C4-2B (cell line): ENCODE measurements at regions not wholly inside any gene's neighbourhood (a gene's known extent, or its start where the extent isn't known, plus 50 kb on each side); places are given as distances from the start of the nearest gene placed in this dataset.

ENCODE experiments used
- CTCF ChIP-seq: fragments of 450-650 bp; conservative IDR thresholded peaks from 2 replicates; pipeline ENCODE4 v1.5.1; 2017; ENCODE audit warnings: mild to moderate bottlenecking
- ZFX ChIP-seq: fragments of 450-650 bp; IDR thresholded peaks from 2 replicates; pipeline ENCODE4 v1.6.1; 2017

DNA sequence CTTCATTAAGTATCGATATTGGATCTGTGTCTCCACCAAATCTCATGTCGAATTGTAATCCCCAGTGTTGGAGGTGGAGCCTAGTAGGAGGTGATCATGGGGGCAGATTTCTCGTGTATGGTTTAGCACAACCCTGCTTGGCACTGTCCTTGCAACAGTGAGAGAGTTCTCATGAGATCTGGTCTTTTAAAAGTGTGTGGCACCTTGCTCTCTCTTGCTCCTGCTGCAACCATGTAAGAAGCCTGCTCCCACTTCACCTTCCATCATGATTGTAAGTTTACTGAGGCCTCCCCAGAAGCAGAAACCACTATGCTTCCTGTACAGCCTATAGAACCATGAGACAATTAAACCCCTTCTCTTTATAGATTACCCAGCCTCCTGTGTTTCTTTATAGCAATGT lies 424.4 kb downstream of the NPHP4 start:
- TF ChIP-seq CTCF (no peak), ZFX (no peak)
